ENCODE measurements at regions not wholly inside any gene's neighbourhood (a gene's known extent, or its start where the extent isn't known, plus 50 kb on each side); places are given as distances from the start of the nearest gene placed in this dataset.

DNA sequence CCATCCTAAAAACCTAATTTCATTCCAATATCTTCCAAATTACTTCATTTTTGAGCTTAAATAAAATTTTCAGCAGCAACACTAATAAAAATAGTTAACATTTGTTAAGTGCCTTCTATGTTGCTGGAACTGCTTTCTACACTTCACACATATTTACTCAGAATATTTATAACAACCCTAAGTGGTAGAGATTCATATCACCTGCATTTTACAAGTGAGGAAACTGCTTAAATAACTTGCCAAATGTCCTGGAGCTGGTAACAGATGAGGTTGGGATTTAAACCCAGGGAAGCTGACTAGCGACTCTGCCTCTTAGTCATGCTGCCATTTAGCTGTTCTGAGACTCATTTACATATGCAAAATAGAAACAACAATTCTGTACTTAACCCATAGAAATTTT, 86.1 kb upstream of the PBX1 start:
- no peaks in the 10 kb centered on the region for H3K36me3 ChIP-seq (ENCODE audit: insufficient read depth, low read depth, low read length)
- no peak overlapping the region for H3K27ac ChIP-seq (ENCODE audit: low read length)
- no peak overlapping the region for H3K4me3 ChIP-seq (ENCODE audit: low read length)
- H3K27me3 ChIP-seq (ENCODE audit: insufficient read depth, low read length), result no peaks in the 10 kb centered on the region
- H3K9ac ChIP-seq (ENCODE audit: low read depth, low read length), result no peak overlapping the region
- H3K9me3 ChIP-seq (ENCODE audit: insufficient read depth, low read depth, low read length), result no peaks in the 10 kb centered on the region
- H3K4me1 ChIP-seq (ENCODE audit: insufficient read depth, low read length), result peaks cover 6% of the 10 kb centered on the region; the same call in 1 of the 2 replicates

DNA sequence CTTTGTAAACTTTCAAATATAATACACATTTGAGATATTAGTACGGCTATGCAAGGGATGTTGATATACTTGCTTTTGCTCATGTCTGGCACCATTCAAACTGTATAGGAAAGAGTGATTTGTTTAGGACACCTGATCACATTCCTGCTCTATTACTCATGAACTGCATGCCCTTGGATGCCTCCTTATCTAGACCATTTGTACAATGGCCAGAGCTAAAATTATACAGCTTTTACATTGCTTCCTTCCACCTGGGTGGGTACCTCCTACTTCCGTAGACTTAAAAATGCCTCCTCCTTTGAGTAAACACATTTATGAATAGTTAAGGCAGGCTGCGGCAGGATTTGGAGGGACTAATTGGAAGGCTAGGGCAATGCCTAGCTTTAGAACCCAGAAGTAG, 85.4 kb upstream of the PBX1 start:
- H3K36me3 ChIP-seq (ENCODE audit: insufficient read depth, low read depth, low read length), result no peaks in the 10 kb centered on the region
- H3K27me3 ChIP-seq (ENCODE audit: insufficient read depth, low read length), result no peaks in the 10 kb centered on the region
- no peak overlapping the region for H3K9ac ChIP-seq (ENCODE audit: low read depth, low read length)
- H3K9me3 ChIP-seq (ENCODE audit: insufficient read depth, low read depth, low read length), result no peaks in the 10 kb centered on the region
- H3K4me1 ChIP-seq (ENCODE audit: insufficient read depth, low read length), result peaks cover 11% of the 10 kb centered on the region; the same call in 1 of the 2 replicates
- H3K27ac ChIP-seq (ENCODE audit: low read length), result no peak overlapping the region
- H3K4me3 ChIP-seq (ENCODE audit: low read length), result no peak overlapping the region

DNA sequence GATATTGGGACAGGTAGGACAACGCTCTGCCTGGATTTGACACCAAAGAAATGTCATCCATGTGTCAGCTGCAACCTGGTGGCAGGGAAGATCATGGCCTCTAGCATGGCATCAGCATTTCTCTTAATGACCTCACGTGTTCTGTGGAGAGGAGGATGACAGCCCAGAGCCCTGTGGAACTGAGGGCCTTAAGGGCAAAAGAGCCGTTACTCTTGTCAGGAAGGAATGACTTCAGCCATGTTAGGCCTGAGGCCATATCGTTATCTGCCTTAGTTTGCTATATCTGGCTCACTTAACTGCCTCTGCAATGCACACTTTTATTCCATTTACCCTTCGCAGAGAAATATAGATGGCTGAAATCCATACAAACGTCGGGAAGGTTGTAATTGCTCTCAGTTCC, 83.2 kb upstream of the PBX1 start:
- no peaks in the 10 kb centered on the region for H3K27me3 ChIP-seq (ENCODE audit: insufficient read depth, low read length)
- H3K27ac ChIP-seq (ENCODE audit: low read length), result no peak overlapping the region
- H3K4me3 ChIP-seq (ENCODE audit: low read length), result no peak overlapping the region
- no peaks in the 10 kb centered on the region for H3K9me3 ChIP-seq (ENCODE audit: insufficient read depth, low read depth, low read length)
- peaks cover 11% of the 10 kb centered on the region; the same call in 1 of the 2 replicates for H3K4me1 ChIP-seq (ENCODE audit: insufficient read depth, low read length)
- no peak overlapping the region for H3K9ac ChIP-seq (ENCODE audit: low read depth, low read length)
- no peaks in the 10 kb centered on the region for H3K36me3 ChIP-seq (ENCODE audit: insufficient read depth, low read depth, low read length)

DNA sequence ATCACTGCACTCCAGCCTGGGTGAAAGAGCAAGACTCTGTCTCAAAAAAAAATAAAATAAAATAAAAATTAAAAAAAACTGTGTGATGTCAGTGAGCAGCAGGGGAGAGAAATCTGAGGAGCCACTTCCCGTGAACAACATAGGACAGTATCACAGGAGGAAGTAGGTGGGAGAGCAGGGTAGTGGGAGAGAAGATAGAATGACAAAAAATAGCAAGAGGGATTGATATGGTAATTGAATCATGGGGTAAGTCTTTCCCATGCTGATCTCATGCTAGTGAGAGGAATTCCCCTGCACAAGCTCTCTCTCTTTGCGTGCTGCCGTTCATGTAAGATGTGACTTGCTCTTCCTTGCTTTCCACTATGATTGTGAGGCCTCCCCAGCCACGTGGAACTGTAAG, 81.6 kb upstream of the PBX1 start:
- no peak overlapping the region for H3K27ac ChIP-seq (ENCODE audit: low read length)

DNA sequence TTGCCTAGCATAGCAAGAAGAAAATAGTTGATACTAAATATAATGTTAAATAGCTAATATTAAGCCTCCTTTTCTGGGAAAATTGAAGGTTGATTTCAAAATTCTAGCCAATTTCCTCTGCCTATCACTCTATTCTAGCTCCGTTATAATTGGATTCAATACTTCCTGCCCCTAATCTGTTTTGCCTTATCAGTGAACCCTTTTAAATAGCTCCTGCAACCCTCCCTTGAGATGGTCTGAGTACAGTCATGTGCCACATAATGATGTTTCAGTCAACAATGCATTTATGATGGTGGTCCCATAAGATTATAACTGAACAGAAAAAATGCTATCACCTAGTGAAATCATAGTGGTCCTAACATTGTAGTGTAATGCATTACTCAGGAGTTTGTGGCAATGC, 79.7 kb upstream of the PBX1 start:
- no peak overlapping the region for H3K27ac ChIP-seq (ENCODE audit: low read length)
- H3K9ac ChIP-seq (ENCODE audit: low read depth, low read length), result no peak overlapping the region
- no peaks in the 10 kb centered on the region for H3K9me3 ChIP-seq (ENCODE audit: insufficient read depth, low read depth, low read length)
- no peaks in the 10 kb centered on the region for H3K27me3 ChIP-seq (ENCODE audit: insufficient read depth, low read length)
- H3K4me3 ChIP-seq (ENCODE audit: low read length), result no peak overlapping the region
- H3K4me1 ChIP-seq (ENCODE audit: insufficient read depth, low read length), result peaks cover 8% of the 10 kb centered on the region; the same call in 1 of the 2 replicates
- H3K36me3 ChIP-seq (ENCODE audit: insufficient read depth, low read depth, low read length), result no peaks in the 10 kb centered on the region

More for the DNA sequence above, 81.6 kb upstream of the PBX1 start:
- Histone ChIP-seq H3K4me3 (ENCODE audit: low read length) (no peak overlapping the region; the same call in 1 of the 2 replicates), H3K9ac (ENCODE audit: low read depth, low read length) (no peak overlapping the region), H3K4me1 (ENCODE audit: insufficient read depth, low read length) (peaks cover 11% of the 10 kb centered on the region; the same call in 1 of the 2 replicates), H3K36me3 (ENCODE audit: insufficient read depth, low read depth, low read length) (no peaks in the 10 kb centered on the region), H3K9me3 (ENCODE audit: insufficient read depth, low read depth, low read length) (no peaks in the 10 kb centered on the region), H3K27me3 (ENCODE audit: insufficient read depth, low read length) (no peaks in the 10 kb centered on the region)

DNA sequence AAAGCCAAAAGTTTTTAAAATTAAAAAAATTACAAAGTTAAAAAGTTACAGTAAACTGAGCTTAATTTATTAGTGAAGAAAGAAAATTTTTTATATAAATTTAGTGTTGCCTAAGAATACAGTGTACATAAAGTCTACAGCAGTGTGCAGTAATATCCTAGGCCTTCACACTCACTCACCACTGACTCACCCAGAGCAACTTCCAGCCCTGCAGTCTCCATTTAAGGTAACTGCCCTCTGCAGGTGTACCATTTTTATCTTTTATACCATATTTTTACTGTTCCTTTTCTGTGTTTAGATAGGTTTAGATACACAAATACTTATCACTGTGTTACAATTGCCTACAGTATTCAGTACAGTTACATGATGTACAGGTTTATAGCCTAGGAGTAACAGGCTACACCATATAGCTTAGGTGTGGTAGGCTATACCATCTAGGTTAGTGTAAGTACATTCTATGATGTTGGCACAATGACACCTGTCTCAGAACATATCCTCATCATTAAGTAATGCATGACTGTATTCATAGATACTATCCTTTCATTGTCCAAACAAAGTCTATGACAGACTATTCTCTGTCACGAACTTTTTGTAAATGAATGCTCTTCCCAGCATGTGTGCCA, 78.6 kb upstream of the PBX1 start:
- Histone ChIP-seq H3K9ac (ENCODE audit: low read depth, low read length) (no peak overlapping the region), H3K27ac (ENCODE audit: low read length) (no peak overlapping the region), H3K27me3 (ENCODE audit: insufficient read depth, low read length) (no peaks in the 10 kb centered on the region), H3K4me3 (ENCODE audit: low read length) (no peak overlapping the region), H3K9me3 (ENCODE audit: insufficient read depth, low read depth, low read length) (no peaks in the 10 kb centered on the region), H3K36me3 (ENCODE audit: insufficient read depth, low read depth, low read length) (no peaks in the 10 kb centered on the region), H3K4me1 (ENCODE audit: insufficient read depth, low read length) (peaks cover 13% of the 10 kb centered on the region; the same call in 1 of the 2 replicates)

DNA sequence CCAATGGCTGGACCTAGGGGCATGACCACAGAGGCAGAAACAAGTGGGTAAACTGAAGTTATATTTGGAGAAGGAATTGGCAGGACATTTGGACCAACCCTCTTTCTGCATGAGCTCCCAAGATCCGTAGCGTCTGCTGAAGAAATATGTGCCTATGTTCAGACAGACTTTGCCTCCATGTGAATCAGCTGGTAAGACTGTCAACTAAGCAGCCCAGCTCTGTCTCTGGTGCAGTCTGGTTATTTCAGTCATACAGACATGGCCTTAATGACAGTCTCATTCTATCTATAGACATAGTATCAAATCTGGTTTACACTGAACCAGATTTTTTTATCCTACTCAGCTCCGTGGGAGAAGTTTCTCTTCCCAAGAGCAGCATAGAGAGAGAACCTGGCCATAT, 63.1 kb upstream of the PBX1 start:
- no peaks in the 10 kb centered on the region for H3K36me3 ChIP-seq (ENCODE audit: insufficient read depth, low read depth, low read length)
- H3K9me3 ChIP-seq (ENCODE audit: insufficient read depth, low read depth, low read length), result no peaks in the 10 kb centered on the region
- no peak overlapping the region for H3K27ac ChIP-seq (ENCODE audit: low read length)
- no peaks in the 10 kb centered on the region for H3K4me1 ChIP-seq (ENCODE audit: insufficient read depth, low read length)
- H3K4me3 ChIP-seq (ENCODE audit: low read length), result no peak overlapping the region
- no peak overlapping the region for H3K9ac ChIP-seq (ENCODE audit: low read depth, low read length)
- no peaks in the 10 kb centered on the region for H3K27me3 ChIP-seq (ENCODE audit: insufficient read depth, low read length)

DNA sequence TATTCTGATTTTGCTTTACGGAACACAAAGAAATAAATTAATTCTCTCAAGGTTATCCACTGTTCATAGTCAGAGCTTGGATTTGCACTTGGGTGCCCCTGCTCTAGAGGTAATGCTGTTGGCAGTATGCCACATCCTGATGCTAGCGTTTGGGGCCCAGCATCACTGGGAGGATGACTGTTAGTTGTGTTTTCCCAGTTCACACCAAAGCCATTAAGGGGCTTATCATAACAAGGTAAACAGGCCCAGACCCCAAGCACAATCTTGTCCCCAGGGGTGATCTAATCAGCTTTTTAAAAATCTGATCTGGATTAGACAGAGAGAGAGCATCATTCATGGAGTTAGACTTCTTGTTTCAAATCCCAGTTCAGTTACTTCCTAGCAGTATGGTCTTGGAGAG, 60.2 kb upstream of the PBX1 start:
- Histone ChIP-seq H3K27me3 (ENCODE audit: insufficient read depth, low read length) (no peaks in the 10 kb centered on the region), H3K4me3 (ENCODE audit: low read length) (no peak overlapping the region), H3K4me1 (ENCODE audit: insufficient read depth, low read length) (no peaks in the 10 kb centered on the region), H3K27ac (ENCODE audit: low read length) (no peak overlapping the region), H3K36me3 (ENCODE audit: insufficient read depth, low read depth, low read length) (no peaks in the 10 kb centered on the region), H3K9me3 (ENCODE audit: insufficient read depth, low read depth, low read length) (no peaks in the 10 kb centered on the region), H3K9ac (ENCODE audit: low read depth, low read length) (no peak overlapping the region)

DNA sequence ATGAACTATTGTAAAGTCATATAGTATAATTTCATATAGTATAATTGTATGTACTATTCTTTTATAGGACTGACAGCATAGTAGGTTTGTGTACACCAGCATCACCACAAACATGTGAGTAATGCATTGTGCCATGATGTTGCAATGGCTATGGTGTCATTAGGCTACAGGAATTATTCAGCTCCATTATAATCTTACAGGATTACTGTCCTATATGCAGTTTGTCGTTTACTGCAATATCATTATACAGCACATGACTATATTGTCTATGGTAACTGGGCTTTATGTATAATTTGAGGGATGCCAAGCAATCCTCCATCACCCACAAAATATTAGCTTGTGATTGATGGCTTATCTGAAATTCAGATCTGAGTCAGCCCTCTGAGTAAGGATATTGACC, 54.2 kb upstream of the PBX1 start:
- H3K4me1 ChIP-seq (ENCODE audit: insufficient read depth, low read length), result no peaks in the 10 kb centered on the region
- H3K9me3 ChIP-seq (ENCODE audit: insufficient read depth, low read depth, low read length), result no peaks in the 10 kb centered on the region
- H3K9ac ChIP-seq (ENCODE audit: low read depth, low read length), result no peak overlapping the region
- H3K36me3 ChIP-seq (ENCODE audit: insufficient read depth, low read depth, low read length), result no peaks in the 10 kb centered on the region
- H3K4me3 ChIP-seq (ENCODE audit: low read length), result no peak overlapping the region
- no peak overlapping the region for H3K27ac ChIP-seq (ENCODE audit: low read length)
- H3K27me3 ChIP-seq (ENCODE audit: insufficient read depth, low read length), result no peaks in the 10 kb centered on the region

All from iPS-20b (cell line).